Spleen (tissue), 11 donors: ENCODE measurements at regions not wholly inside any gene's neighbourhood (a gene's known extent, or its start where the extent isn't known, plus 50 kb on each side); places are given as distances from the start of the nearest gene placed in this dataset.

Experiments
- DNase-seq: peaks from one replicate; pipeline ENCODE4 v3.0.0-alpha.2; 2020
- H3K27ac ChIP-seq, 8 donors: fragments of 200-600 bp; sonication (generic) in 7 of 8; 1 replicate in 4 of 8; 2 replicates in 4 of 8; pipeline versions ENCODE4 v1.5.0 to v1.8.0; 2016 to 2021; ENCODE audit warnings: inconsistent platforms in 4 of 8, mild to moderate bottlenecking in 4 of 8, moderate library complexity in 1 of 8
- H3K27me3 ChIP-seq, 7 donors: fragments of 200-600 bp; sonication (generic) in 6 of 7; replicated peaks in 1 of 7; 1 replicate in 4 of 7; 2 replicates in 3 of 7; pipeline versions ENCODE4 v1.5.0 to v1.8.0; 2016 to 2021; ENCODE audit warnings: inconsistent platforms in 3 of 7, mild to moderate bottlenecking in 1 of 7
- H3K36me3 ChIP-seq, 6 donors: fragments of 200-600 bp; sonication (generic) in 5 of 6; 1 replicate in 4 of 6; 2 replicates in 2 of 6; pipeline versions ENCODE4 v1.5.0 to v1.8.0; 2016 to 2021; ENCODE audit warnings: inconsistent platforms in 2 of 6
- H3K4me1 ChIP-seq, 6 donors: fragments of 200-600 bp; sonication (generic) in 5 of 6; 1 replicate in 3 of 6; 2 replicates in 3 of 6; pipeline versions ENCODE4 v1.5.0 to v1.8.0; 2016 to 2021; ENCODE audit warnings: inconsistent platforms in 3 of 6
- H3K4me3 ChIP-seq, 8 donors: fragments of 200-600 bp; sonication (generic) in 7 of 8; 1 replicate in 4 of 8; 2 replicates in 4 of 8; pipeline versions ENCODE4 v1.5.0 to v1.8.0; 2016 to 2021; ENCODE audit warnings: inconsistent platforms in 4 of 8, mild to moderate bottlenecking in 4 of 8, moderate library complexity in 2 of 8
- H3K9me3 ChIP-seq, 8 donors: fragments of 200-600 bp; sonication (generic) in 7 of 8; 1 replicate in 4 of 8; 2 replicates in 4 of 8; pipeline versions ENCODE4 v1.5.0 to v1.8.0; 2016 to 2021; ENCODE audit warnings: inconsistent platforms in 4 of 8
- POLR2A ChIP-seq, 3 donors: fragments of 450-650 bp; IDR thresholded peaks; one replicate each; pipeline ENCODE4 v1.5.1; 2017; ENCODE audit warnings: antibody characterized with exemption in 3 of 3, mild to moderate bottlenecking in 1 of 3
- POLR2AphosphoS5 ChIP-seq, 3 donors: sonication (generic); formaldehyde crosslinking; IDR thresholded peaks; one replicate each; pipeline ENCODE4 v1.5.1; 2017; ENCODE audit warnings: antibody characterized with exemption in 3 of 3
- whole genome bisulfite sequencing, 5 donors: extraction: QIAGEN DNeasy Blood & Tissue Kit in 3 of 5; methylation state at CpG; one replicate each; pipeline versions ENCODE4 v1.1.5 to v1.1.7; 2013 to 2018; 5-methylcytosine and 5-hydroxymethylcytosine counted together
- intact Hi-C: fragments of 100-400 bp; cut with DNase I; formaldehyde crosslinking; loops from one replicate; pipeline ENCODE4 v1.15.0; 2023; ENCODE audit warnings: low total_unique reads
- TF ChIP-seq, protein P1 (sequence below), 11 experiments: fragments of 200-600 bp in 7 of 11; fragments of 450-650 bp in 4 of 11; sonication (generic) in 4 of 11; IDR thresholded peaks in 8 of 11; conservative IDR thresholded peaks in 3 of 11; 1 replicate in 7 of 11; 2 replicates in 4 of 11; pipeline versions ENCODE4 v1.4.0 to v1.8.0; 2016 to 2021; ENCODE audit warnings: antibody characterized with exemption in 11 of 11, inconsistent platforms in 4 of 11, mild to moderate bottlenecking in 1 of 11
- donor health status: healthy with polysubstance abuse.
- donor health status: DM: no; HTN: no; CAD: no; lungs with moderate emphysema.
- donor health status: DM: no; HTN: no; CAD: no.
- donor health status: Bipolar disorder and iron deficiency.
- donor health status: healthy.
- donor health status: DM: no; HTN: no; CAD: no.
- donor health status: DM: yes; HTN: yes; CAD: no.

DNA sequence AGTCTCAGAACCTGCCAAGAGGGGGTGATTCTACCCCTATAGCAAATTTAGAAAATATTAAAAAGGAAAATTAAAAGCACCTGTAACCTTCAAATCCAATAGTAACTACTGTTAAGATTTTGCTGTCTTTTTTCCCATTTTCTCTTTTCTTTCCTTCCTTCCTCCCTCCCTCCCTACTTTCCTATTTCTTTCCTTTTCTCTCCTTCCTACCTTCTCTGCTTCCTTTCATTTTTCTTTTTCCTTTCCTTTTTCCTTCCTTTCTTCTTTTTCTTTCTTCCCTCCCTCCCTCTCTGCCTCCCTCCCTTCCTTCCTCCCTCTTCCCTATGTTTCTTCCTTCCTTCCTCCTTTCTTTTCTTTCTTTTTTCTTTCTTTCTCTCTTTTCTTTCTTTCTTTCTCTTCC is 120.2 kb upstream of the KCTD7 start:
- peaks cover 0 to 46% (median 20%) of the 10 kb centered on the region in 7 donors for H3K27me3 ChIP-seq
- no peak for DNase-seq
- intact Hi-C loops: no loop called here
- no peaks in the 10 kb centered on the region for H3K9me3 ChIP-seq
- H3K4me3 ChIP-seq: no peak overlapping the region
- H3K4me1 ChIP-seq: peaks cover 0 to 14% (median 7%) of the 10 kb centered on the region in 6 donors
- no peak for TF ChIP-seq POLR2AphosphoS5 (IDR thresholded peaks at IDR 0.05)
- TF ChIP-seq, protein P1, sequence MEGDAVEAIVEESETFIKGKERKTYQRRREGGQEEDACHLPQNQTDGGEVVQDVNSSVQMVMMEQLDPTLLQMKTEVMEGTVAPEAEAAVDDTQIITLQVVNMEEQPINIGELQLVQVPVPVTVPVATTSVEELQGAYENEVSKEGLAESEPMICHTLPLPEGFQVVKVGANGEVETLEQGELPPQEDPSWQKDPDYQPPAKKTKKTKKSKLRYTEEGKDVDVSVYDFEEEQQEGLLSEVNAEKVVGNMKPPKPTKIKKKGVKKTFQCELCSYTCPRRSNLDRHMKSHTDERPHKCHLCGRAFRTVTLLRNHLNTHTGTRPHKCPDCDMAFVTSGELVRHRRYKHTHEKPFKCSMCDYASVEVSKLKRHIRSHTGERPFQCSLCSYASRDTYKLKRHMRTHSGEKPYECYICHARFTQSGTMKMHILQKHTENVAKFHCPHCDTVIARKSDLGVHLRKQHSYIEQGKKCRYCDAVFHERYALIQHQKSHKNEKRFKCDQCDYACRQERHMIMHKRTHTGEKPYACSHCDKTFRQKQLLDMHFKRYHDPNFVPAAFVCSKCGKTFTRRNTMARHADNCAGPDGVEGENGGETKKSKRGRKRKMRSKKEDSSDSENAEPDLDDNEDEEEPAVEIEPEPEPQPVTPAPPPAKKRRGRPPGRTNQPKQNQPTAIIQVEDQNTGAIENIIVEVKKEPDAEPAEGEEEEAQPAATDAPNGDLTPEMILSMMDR (IDR thresholded peaks at IDR 0.05 in 8 of 11, conservative IDR thresholded peaks at IDR 0.05 in 3 of 11): no peak
- no peak for TF ChIP-seq POLR2A (IDR thresholded peaks at IDR 0.05)
- H3K36me3 ChIP-seq: no peaks in the 10 kb centered on the region
- no peak overlapping the region for H3K27ac ChIP-seq

DNA sequence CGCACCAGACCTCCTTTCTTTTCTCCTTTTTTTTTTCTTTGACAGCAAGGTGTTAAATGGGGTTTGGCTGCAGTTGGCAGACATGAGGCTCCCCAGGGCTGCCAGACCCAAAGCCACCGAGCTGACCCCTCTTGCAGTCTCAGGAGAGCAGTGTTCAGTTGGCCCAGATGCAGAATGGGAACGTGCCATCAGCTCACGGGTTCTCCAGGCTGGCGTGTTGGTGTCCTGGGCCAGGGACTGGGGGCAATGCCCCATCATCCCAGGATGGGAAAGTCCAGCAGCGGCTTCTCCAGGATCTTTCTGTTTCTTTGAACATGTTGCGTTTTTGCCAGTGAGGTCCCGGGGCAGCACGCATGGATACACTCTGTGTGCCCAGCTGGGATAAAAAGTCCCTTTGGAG is 114.6 kb upstream of the KCTD7 start:
- Histone ChIP-seq H3K4me1 (no peaks in the 10 kb centered on the region), H3K36me3 (no peaks in the 10 kb centered on the region), H3K27me3 (no peaks in the 10 kb centered on the region), H3K4me3 (no peak overlapping the region), H3K27ac (no peak overlapping the region), H3K9me3 (no peaks in the 10 kb centered on the region)
- no peak for DNase-seq
- intact Hi-C loops: no loop called here
- TF ChIP-seq POLR2A (IDR thresholded peaks at IDR 0.05): no peak
- no peak for TF ChIP-seq POLR2AphosphoS5 (IDR thresholded peaks at IDR 0.05)
- TF ChIP-seq, protein P1 (IDR thresholded peaks at IDR 0.05 in 8 of 11, conservative IDR thresholded peaks at IDR 0.05 in 3 of 11): no peak
- whole genome bisulfite sequencing, 5 donors: 75 to 87% (median 85%) methylated on average over 9 of the region's 9 CpGs

DNA sequence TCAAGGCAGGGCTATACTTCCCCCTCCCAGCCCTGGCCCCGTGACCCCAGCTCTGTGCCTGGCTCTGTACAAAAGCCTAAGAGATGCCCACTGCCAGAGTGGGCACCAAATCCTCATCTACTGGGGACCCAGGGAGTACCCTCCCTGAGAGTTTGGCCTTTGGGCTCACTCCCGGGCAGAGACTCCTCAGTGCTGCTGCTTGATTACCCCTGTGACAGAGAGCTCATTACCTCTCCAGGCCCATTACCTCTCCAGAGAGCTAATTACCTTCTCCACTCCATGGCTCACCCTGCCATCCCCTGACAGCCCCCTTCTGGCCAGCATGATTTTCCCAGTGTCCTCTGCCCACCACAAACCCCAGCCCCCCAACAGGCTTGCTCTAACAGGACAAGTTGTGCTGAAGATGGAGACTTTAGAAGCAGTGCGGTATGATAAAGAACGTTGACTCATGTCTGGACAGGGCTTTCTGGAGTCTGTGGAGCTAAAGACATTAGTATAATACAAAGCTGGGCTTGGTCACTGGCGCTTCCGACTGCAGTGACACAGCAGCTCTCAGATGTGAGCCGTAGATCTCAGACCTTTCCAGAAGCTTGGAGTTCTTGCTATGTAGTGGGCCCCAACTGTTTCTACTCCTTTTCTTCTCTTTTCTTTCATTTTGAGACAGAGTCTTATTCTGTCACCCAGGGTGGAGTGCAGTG is 111.3 kb upstream of the KCTD7 start:
- intact Hi-C loops: no loop called here
- TF ChIP-seq POLR2A (IDR thresholded peaks at IDR 0.05): no peak
- TF ChIP-seq, protein P1 (IDR thresholded peaks at IDR 0.05 in 8 of 11, conservative IDR thresholded peaks at IDR 0.05 in 3 of 11): no peak
- TF ChIP-seq POLR2AphosphoS5 (IDR thresholded peaks at IDR 0.05): no peak
- Histone ChIP-seq H3K27ac (no peak overlapping the region), H3K36me3 (no peaks in the 10 kb centered on the region), H3K27me3 (no peaks in the 10 kb centered on the region), H3K9me3 (no peaks in the 10 kb centered on the region), H3K4me1 (no peaks in the 10 kb centered on the region), H3K4me3 (no peak overlapping the region)
- 84 to 93% (median 88%) methylated on average over 7 of the region's 7 CpGs for WGBS, 5 donors
- DNase-seq: no peak

DNA sequence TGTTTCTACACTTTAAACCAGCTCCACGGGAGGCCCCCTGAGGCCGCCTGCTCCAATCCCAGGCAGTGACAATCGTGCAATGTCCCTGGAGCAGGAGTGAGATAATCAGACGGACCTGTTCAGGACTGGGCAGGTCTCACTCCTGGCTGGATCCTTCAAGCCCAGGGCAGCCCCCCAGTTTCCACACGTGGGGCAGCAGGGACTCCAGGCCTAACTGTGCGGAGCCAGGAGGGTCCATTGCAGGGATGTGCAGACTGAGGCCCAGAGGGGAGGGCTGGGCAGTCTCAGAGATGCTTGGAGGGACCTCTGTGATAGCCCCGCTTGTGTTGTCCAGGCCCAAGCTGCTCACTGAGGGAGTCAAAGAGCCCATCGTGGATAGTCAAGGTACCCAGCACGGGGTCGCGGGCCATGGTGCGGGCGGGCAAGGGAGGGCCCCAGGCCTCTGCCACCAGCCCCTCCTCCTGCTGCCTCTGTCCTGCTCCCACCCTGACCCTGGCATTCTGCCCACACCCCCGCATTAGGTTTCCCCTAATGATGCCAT is 110.5 kb upstream of the KCTD7 start:
- no peaks in the 10 kb centered on the region for H3K27me3 ChIP-seq
- no peaks in the 10 kb centered on the region for H3K36me3 ChIP-seq
- no peaks in the 10 kb centered on the region for H3K4me1 ChIP-seq
- no peak overlapping the region for H3K27ac ChIP-seq
- no peak overlapping the region for H3K4me3 ChIP-seq
- WGBS, 5 donors: 72 to 85% (median 83%) methylated on average over 5 to 14 of the region's 14 CpGs
- no peaks in the 10 kb centered on the region for H3K9me3 ChIP-seq
- no peak for TF ChIP-seq POLR2A (IDR thresholded peaks at IDR 0.05)
- TF ChIP-seq, protein P1 (IDR thresholded peaks at IDR 0.05 in 8 of 11, conservative IDR thresholded peaks at IDR 0.05 in 3 of 11): no peak
- no peak for TF ChIP-seq POLR2AphosphoS5 (IDR thresholded peaks at IDR 0.05)
- DNase-seq: no peak
- intact Hi-C loops: no loop called here
